Duodenal mucosa (tissue), 2 donors: ENCODE measurements at regions not wholly inside any gene's neighbourhood (a gene's known extent, or its start where the extent isn't known, plus 50 kb on each side); places are given as distances from the start of the nearest gene placed in this dataset.

Source experiments
- H3K27ac ChIP-seq: one replicate; pipeline ENCODE4 v1.7.0; 2013; ENCODE audit warnings: low read depth, low read length
- H3K27me3 ChIP-seq, 2 donors: one replicate each; pipeline ENCODE4 v1.7.0; 2013; ENCODE audit warnings: low read length in 2 of 2, control low read depth in 1 of 2; ENCODE audit not compliant: insufficient read depth in 2 of 2, control insufficient read depth in 1 of 2
- H3K36me3 ChIP-seq, 2 donors: one replicate each; pipeline ENCODE4 v1.7.0; 2013; ENCODE audit warnings: low read length in 2 of 2, control low read depth in 1 of 2; ENCODE audit not compliant: insufficient read depth in 2 of 2, control insufficient read depth in 1 of 2
- H3K4me1 ChIP-seq, 2 donors: one replicate each; pipeline ENCODE4 v1.7.0; 2013; ENCODE audit warnings: low read length in 2 of 2, control low read depth in 1 of 2; ENCODE audit not compliant: insufficient read depth in 2 of 2, control insufficient read depth in 1 of 2
- H3K4me3 ChIP-seq, 2 donors: one replicate each; pipeline ENCODE4 v1.7.0; 2013; ENCODE audit warnings: low read length in 2 of 2, low read depth in 1 of 2
- H3K9ac ChIP-seq, 2 donors: one replicate each; pipeline ENCODE4 v1.7.0; 2013; ENCODE audit warnings: low read length in 2 of 2, low read depth in 1 of 2
- H3K9me3 ChIP-seq, 2 donors: one replicate each; pipeline ENCODE4 v1.7.0; 2013; ENCODE audit warnings: low read length in 2 of 2, control low read depth in 1 of 2; ENCODE audit not compliant: control insufficient read depth in 1 of 2

DNA sequence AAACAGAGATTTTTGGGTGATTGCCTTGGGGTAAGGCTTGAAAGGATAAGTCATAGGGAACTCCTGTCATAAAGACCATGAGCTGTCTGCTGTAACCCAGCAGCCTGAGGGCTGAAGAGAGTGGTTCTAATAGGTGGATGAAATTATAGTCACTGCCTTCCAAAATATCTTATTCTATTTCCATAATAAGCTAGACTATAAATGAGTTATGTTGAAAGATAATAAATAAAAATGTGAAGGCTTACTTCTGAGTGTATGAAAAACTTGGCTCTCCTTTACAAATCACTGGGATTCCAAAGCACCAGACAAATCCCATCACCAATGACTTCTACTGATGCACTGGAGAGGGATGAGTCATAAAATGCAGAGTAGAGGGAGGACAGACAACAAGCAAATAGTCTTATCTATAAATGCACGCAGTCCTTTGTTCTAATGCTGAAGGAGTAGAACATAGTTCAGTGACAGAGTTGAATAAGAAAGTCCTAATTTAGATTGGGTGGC, 775.0 kb upstream of the LRRC4C start:
- no peak overlapping the region for H3K4me3 ChIP-seq

GRCh38 chr11:42237701-42238235, 778.3 kb upstream of the LRRC4C start:
- Histone ChIP-seq H3K9ac (no peak overlapping the region), H3K36me3 (no peaks in the 10 kb centered on the region), H3K27ac (no peak overlapping the region), H3K9me3 (no peaks in the 10 kb centered on the region), H3K27me3 (no peaks in the 10 kb centered on the region), H3K4me1 (no peaks in the 10 kb centered on the region), H3K4me3 (no peak overlapping the region)

More for the DNA sequence above, 775.0 kb upstream of the LRRC4C start:
- Histone ChIP-seq H3K27ac (no peak overlapping the region), H3K9ac (no peak overlapping the region), H3K27me3 (no peaks in the 10 kb centered on the region), H3K36me3 (no peaks in the 10 kb centered on the region), H3K9me3 (no peaks in the 10 kb centered on the region), H3K4me1 (no peaks in the 10 kb centered on the region)

GRCh38 chr11:42239188-42239587, 779.7 kb upstream of the LRRC4C start:
- no peaks in the 10 kb centered on the region for H3K4me1 ChIP-seq
- H3K9me3 ChIP-seq: no peaks in the 10 kb centered on the region
- no peaks in the 10 kb centered on the region for H3K27me3 ChIP-seq
- no peak overlapping the region for H3K27ac ChIP-seq
- no peaks in the 10 kb centered on the region for H3K36me3 ChIP-seq
- no peak overlapping the region for H3K4me3 ChIP-seq
- no peak overlapping the region for H3K9ac ChIP-seq

- H3K27me3 ChIP-seq: no peaks in the 10 kb centered on the region
- H3K4me1 ChIP-seq: no peaks in the 10 kb centered on the region
- H3K9me3 ChIP-seq: no peaks in the 10 kb centered on the region
- no peak overlapping the region for H3K27ac ChIP-seq
- no peaks in the 10 kb centered on the region for H3K36me3 ChIP-seq
- H3K9ac ChIP-seq: no peak overlapping the region
- no peak overlapping the region for H3K4me3 ChIP-seq
These were observed 783.9 kb upstream of the LRRC4C start for GRCh38 chr11:42243385-42243784.

- Histone ChIP-seq H3K9ac (no peak overlapping the region), H3K9me3 (no peaks in the 10 kb centered on the region), H3K4me1 (no peaks in the 10 kb centered on the region), H3K36me3 (no peaks in the 10 kb centered on the region), H3K27ac (no peak overlapping the region), H3K27me3 (no peaks in the 10 kb centered on the region), H3K4me3 (no peak overlapping the region)
These were observed 784.9 kb upstream of the LRRC4C start for GRCh38 chr11:42244376-42244775.

GRCh38 chr11:42249401-42249800, 789.9 kb upstream of the LRRC4C start:
- Histone ChIP-seq H3K9ac (no peak overlapping the region), H3K4me3 (no peak overlapping the region), H3K27ac (no peak overlapping the region), H3K27me3 (no peaks in the 10 kb centered on the region), H3K9me3 (no peaks in the 10 kb centered on the region), H3K4me1 (no peaks in the 10 kb centered on the region), H3K36me3 (no peaks in the 10 kb centered on the region)

- no peak overlapping the region for H3K27ac ChIP-seq
- no peak overlapping the region for H3K9ac ChIP-seq
- no peaks in the 10 kb centered on the region for H3K27me3 ChIP-seq
- H3K4me1 ChIP-seq: no peaks in the 10 kb centered on the region
- H3K9me3 ChIP-seq: no peaks in the 10 kb centered on the region
- no peak overlapping the region for H3K4me3 ChIP-seq
- H3K36me3 ChIP-seq: no peaks in the 10 kb centered on the region
These were observed 790.5 kb upstream of the LRRC4C start for GRCh38 chr11:42249956-42250355.

- no peaks in the 10 kb centered on the region for H3K4me1 ChIP-seq
- H3K27ac ChIP-seq: no peak overlapping the region
- H3K4me3 ChIP-seq: no peak overlapping the region
- H3K36me3 ChIP-seq: no peaks in the 10 kb centered on the region
- H3K27me3 ChIP-seq: no peaks in the 10 kb centered on the region
- no peaks in the 10 kb centered on the region for H3K9me3 ChIP-seq
- H3K9ac ChIP-seq: no peak overlapping the region
These were observed 792.5 kb upstream of the LRRC4C start for GRCh38 chr11:42251984-42252383.

DNA sequence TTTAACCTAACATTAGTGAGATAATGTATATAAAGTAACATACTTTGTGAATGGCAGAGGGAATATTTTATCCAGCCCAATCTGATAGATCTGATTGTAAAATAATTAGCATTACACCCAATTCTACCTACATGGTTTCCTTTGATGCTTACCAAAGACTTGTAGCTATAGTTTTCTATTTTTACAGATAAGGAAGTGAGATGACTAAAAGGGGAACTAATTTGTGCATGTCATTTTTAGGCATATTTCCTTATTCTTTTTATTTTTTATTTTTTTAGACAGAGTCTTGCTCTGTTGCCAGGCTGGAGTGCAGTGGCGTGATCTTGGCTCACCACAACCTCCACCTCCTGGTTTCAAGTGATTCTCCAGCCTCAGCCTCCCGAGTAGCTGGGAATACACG, 793.7 kb upstream of the LRRC4C start:
- Histone ChIP-seq H3K4me1 (no peaks in the 10 kb centered on the region), H3K4me3 (no peak overlapping the region), H3K27me3 (no peaks in the 10 kb centered on the region), H3K36me3 (no peaks in the 10 kb centered on the region), H3K9me3 (no peaks in the 10 kb centered on the region), H3K9ac (no peak overlapping the region), H3K27ac (no peak overlapping the region)

- Histone ChIP-seq H3K27me3 (no peaks in the 10 kb centered on the region), H3K27ac (no peak overlapping the region), H3K36me3 (no peaks in the 10 kb centered on the region), H3K9me3 (no peaks in the 10 kb centered on the region), H3K4me3 (no peak overlapping the region), H3K4me1 (no peaks in the 10 kb centered on the region), H3K9ac (no peak overlapping the region)
These were observed 796.5 kb upstream of the LRRC4C start for GRCh38 chr11:42255906-42256305.

- H3K4me1 ChIP-seq: no peaks in the 10 kb centered on the region
- no peak overlapping the region for H3K9ac ChIP-seq
- H3K4me3 ChIP-seq: no peak overlapping the region
- H3K9me3 ChIP-seq: no peaks in the 10 kb centered on the region
- no peaks in the 10 kb centered on the region for H3K36me3 ChIP-seq
- no peaks in the 10 kb centered on the region for H3K27me3 ChIP-seq
- no peak overlapping the region for H3K27ac ChIP-seq
These were observed 798.1 kb upstream of the LRRC4C start for GRCh38 chr11:42257534-42257933.
